ENCODE measurements at regions not wholly inside any gene's neighbourhood (a gene's known extent, or its start where the extent isn't known, plus 50 kb on each side); places are given as distances from the start of the nearest gene placed in this dataset.

DNA sequence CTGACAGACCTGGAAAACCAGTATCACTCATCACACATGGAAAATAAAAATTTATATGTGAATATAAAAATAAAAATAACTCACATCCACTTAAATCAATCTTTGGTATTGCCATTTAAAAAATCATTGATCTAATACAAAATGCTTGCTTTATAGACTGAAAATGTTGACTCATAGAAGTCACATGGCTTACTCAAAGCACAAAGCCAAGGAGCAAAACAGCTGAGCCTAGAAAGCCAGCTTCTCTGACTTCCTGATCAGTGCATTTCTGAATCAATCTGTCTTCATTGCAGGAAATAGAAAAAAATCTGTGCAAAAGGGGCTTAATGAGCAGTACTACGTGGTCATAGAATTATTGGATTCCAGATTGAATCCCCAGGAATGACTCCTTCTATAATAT lies 176.9 kb upstream of the HS3ST1 start:
- DNase-seq (ENCODE audit: low spot score) (no peak), ATAC-seq (no peak)
- POLR2A ChIA-PET = no interaction called here
- Mint-ChIP-seq H3K4me1 (peaks cover 14% of the 10 kb centered on the region), H3K9me3 (peaks cover 51% of the 10 kb centered on the region), H3K27me3 (ENCODE audit: low read depth) (no peaks in the 10 kb centered on the region), H3K36me3 (peaks cover 13% of the 10 kb centered on the region), H3K4me3 (no peak overlapping the region), H3K27ac (no peak overlapping the region)
- CTCF ChIA-PET = no interaction called here
- TF ChIP-seq GRHL2 (CRISPR knock-in tag; IDR thresholded peaks at IDR 0.05; ENCODE audit: insufficient replicate concordance, severe bottlenecking) (no peak), RORB (CRISPR knock-in tag; IDR thresholded peaks at IDR 0.05) (no peak), SP1 (CRISPR knock-in tag; conservative IDR thresholded peaks at IDR 0.05) (no peak), CDX4 (CRISPR knock-in tag; IDR thresholded peaks at IDR 0.05; ENCODE audit: borderline replicate concordance) (no peak), NR2C2 (CRISPR knock-in tag; IDR thresholded peaks at IDR 0.05) (no peak), MAX (CRISPR knock-in tag; IDR thresholded peaks at IDR 0.05) (no peak), ZNF512 (CRISPR knock-in tag; IDR thresholded peaks at IDR 0.05; ENCODE audit: borderline replicate concordance) (no peak), HMGA2 (CRISPR knock-in tag; IDR thresholded peaks at IDR 0.05) (no peak), PRDM15 (CRISPR knock-in tag; IDR thresholded peaks at IDR 0.05) (no peak), PREB (CRISPR knock-in tag; IDR thresholded peaks at IDR 0.05; ENCODE audit: borderline replicate concordance) (no peak), ELF4 (CRISPR knock-in tag; IDR thresholded peaks at IDR 0.05; ENCODE audit: low read depth) (no peak), FOXK1 (CRISPR knock-in tag; IDR thresholded peaks at IDR 0.05) (no peak), MXD4 (CRISPR knock-in tag; IDR thresholded peaks at IDR 0.05; ENCODE audit: borderline replicate concordance) (no peak), STAT6 (CRISPR knock-in tag; conservative IDR thresholded peaks at IDR 0.05; ENCODE audit: low read depth) (no peak), ZNF416 (CRISPR knock-in tag; IDR thresholded peaks at IDR 0.05) (no peak)
- TF ChIP-seq, protein P1, sequence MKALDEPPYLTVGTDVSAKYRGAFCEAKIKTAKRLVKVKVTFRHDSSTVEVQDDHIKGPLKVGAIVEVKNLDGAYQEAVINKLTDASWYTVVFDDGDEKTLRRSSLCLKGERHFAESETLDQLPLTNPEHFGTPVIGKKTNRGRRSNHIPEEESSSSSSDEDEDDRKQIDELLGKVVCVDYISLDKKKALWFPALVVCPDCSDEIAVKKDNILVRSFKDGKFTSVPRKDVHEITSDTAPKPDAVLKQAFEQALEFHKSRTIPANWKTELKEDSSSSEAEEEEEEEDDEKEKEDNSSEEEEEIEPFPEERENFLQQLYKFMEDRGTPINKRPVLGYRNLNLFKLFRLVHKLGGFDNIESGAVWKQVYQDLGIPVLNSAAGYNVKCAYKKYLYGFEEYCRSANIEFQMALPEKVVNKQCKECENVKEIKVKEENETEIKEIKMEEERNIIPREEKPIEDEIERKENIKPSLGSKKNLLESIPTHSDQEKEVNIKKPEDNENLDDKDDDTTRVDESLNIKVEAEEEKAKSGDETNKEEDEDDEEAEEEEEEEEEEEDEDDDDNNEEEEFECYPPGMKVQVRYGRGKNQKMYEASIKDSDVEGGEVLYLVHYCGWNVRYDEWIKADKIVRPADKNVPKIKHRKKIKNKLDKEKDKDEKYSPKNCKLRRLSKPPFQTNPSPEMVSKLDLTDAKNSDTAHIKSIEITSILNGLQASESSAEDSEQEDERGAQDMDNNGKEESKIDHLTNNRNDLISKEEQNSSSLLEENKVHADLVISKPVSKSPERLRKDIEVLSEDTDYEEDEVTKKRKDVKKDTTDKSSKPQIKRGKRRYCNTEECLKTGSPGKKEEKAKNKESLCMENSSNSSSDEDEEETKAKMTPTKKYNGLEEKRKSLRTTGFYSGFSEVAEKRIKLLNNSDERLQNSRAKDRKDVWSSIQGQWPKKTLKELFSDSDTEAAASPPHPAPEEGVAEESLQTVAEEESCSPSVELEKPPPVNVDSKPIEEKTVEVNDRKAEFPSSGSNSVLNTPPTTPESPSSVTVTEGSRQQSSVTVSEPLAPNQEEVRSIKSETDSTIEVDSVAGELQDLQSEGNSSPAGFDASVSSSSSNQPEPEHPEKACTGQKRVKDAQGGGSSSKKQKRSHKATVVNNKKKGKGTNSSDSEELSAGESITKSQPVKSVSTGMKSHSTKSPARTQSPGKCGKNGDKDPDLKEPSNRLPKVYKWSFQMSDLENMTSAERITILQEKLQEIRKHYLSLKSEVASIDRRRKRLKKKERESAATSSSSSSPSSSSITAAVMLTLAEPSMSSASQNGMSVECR (CRISPR knock-in tag; IDR thresholded peaks at IDR 0.05; ENCODE audit: borderline replicate concordance) = no peak
- TF ChIP-seq, protein P2, sequence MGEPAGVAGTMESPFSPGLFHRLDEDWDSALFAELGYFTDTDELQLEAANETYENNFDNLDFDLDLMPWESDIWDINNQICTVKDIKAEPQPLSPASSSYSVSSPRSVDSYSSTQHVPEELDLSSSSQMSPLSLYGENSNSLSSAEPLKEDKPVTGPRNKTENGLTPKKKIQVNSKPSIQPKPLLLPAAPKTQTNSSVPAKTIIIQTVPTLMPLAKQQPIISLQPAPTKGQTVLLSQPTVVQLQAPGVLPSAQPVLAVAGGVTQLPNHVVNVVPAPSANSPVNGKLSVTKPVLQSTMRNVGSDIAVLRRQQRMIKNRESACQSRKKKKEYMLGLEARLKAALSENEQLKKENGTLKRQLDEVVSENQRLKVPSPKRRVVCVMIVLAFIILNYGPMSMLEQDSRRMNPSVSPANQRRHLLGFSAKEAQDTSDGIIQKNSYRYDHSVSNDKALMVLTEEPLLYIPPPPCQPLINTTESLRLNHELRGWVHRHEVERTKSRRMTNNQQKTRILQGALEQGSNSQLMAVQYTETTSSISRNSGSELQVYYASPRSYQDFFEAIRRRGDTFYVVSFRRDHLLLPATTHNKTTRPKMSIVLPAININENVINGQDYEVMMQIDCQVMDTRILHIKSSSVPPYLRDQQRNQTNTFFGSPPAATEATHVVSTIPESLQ (CRISPR knock-in tag; IDR thresholded peaks at IDR 0.05) = no peak
- TF ChIP-seq, protein P3, sequence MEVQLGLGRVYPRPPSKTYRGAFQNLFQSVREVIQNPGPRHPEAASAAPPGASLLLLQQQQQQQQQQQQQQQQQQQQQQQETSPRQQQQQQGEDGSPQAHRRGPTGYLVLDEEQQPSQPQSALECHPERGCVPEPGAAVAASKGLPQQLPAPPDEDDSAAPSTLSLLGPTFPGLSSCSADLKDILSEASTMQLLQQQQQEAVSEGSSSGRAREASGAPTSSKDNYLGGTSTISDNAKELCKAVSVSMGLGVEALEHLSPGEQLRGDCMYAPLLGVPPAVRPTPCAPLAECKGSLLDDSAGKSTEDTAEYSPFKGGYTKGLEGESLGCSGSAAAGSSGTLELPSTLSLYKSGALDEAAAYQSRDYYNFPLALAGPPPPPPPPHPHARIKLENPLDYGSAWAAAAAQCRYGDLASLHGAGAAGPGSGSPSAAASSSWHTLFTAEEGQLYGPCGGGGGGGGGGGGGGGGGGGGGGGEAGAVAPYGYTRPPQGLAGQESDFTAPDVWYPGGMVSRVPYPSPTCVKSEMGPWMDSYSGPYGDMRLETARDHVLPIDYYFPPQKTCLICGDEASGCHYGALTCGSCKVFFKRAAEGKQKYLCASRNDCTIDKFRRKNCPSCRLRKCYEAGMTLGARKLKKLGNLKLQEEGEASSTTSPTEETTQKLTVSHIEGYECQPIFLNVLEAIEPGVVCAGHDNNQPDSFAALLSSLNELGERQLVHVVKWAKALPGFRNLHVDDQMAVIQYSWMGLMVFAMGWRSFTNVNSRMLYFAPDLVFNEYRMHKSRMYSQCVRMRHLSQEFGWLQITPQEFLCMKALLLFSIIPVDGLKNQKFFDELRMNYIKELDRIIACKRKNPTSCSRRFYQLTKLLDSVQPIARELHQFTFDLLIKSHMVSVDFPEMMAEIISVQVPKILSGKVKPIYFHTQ (CRISPR knock-in tag; IDR thresholded peaks at IDR 0.05) = no peak
